SK-N-SH treated with all-trans-retinoic acid at 6 μM for 48 hours (cell line): ENCODE measurements at regions not wholly inside any gene's neighbourhood (a gene's known extent, or its start where the extent isn't known, plus 50 kb on each side); places are given as distances from the start of the nearest gene placed in this dataset.

Experiments used
- ATAC-seq: fragments of 200-7000 bp; cut with Tn5 transposase; 3 replicates; pipeline ENCODE4 v1.9.1; 2020; ENCODE audit warnings: mild to moderate bottlenecking, moderate library complexity
- ARNTL ChIP-seq: fragments of 450-650 bp; formaldehyde crosslinking; IDR thresholded peaks from 2 replicates; pipeline ENCODE4 v1.5.0; 2020; ENCODE audit warnings: low read depth, mild to moderate bottlenecking, moderate library complexity, borderline replicate concordance
- CSDC2 ChIP-seq: fragments of 250-450 bp; sonication (Bioruptor Pico); IDR thresholded peaks from 2 replicates; pipeline ENCODE4 v1.5.0; 2020; ENCODE audit warnings: mild to moderate bottlenecking, moderate library complexity
- CSRNP3 ChIP-seq: fragments of 250-450 bp; sonication (Bioruptor Pico); IDR thresholded peaks from 2 replicates; pipeline ENCODE4 v1.5.1; 2021; ENCODE audit warnings: mild to moderate bottlenecking, moderate library complexity
- GLIS3 ChIP-seq: fragments of 250-450 bp; sonication (Bioruptor Pico); IDR thresholded peaks from 2 replicates; pipeline ENCODE4 v1.5.0; 2020; ENCODE audit warnings: mild to moderate bottlenecking, moderate library complexity
- ISL1 ChIP-seq: fragments of 250-450 bp; sonication (Bioruptor Pico); IDR thresholded peaks from 2 replicates; pipeline ENCODE4 v2.1.2; 2022; ENCODE audit warnings: mild to moderate bottlenecking, moderate library complexity
- OSR1 ChIP-seq: fragments of 250-450 bp; sonication (Bioruptor Pico); IDR thresholded peaks from 2 replicates; pipeline ENCODE4 v1.8.0; 2022; ENCODE audit warnings: moderate library complexity, mild to moderate bottlenecking, inconsistent platforms
- PATZ1 ChIP-seq: fragments of 250-450 bp; sonication (Bioruptor Pico); IDR thresholded peaks from 2 replicates; pipeline ENCODE4 v1.8.0; 2020; ENCODE audit warnings: mild to moderate bottlenecking, moderate library complexity, borderline replicate concordance
- POU6F1 ChIP-seq: fragments of 250-450 bp; sonication (Bioruptor Pico); IDR thresholded peaks from 2 replicates; pipeline ENCODE4 v1.8.0; 2021; ENCODE audit warnings: low read depth, mild to moderate bottlenecking, moderate library complexity, borderline replicate concordance
- RARB ChIP-seq: fragments of 250-450 bp; sonication (Bioruptor Pico); IDR thresholded peaks from 2 replicates; pipeline ENCODE4 v1.8.0; 2021; ENCODE audit warnings: mild to moderate bottlenecking, moderate library complexity
- SNAI2 ChIP-seq: fragments of 250-450 bp; sonication (Bioruptor Pico); IDR thresholded peaks from 2 replicates; pipeline ENCODE4 v1.5.0; 2020; ENCODE audit warnings: mild to moderate bottlenecking, moderate library complexity
- TCF4 ChIP-seq: fragments of 250-450 bp; sonication (Bioruptor Pico); IDR thresholded peaks from 2 replicates; pipeline ENCODE4 v1.8.0; 2021; ENCODE audit warnings: mild to moderate bottlenecking, moderate library complexity, borderline replicate concordance
- TOX ChIP-seq: fragments of 250-450 bp; sonication (Bioruptor Pico); IDR thresholded peaks from 2 replicates; pipeline ENCODE4 v1.8.0; 2021; ENCODE audit warnings: mild to moderate bottlenecking, moderate library complexity, borderline replicate concordance
- ZC3H10 ChIP-seq: fragments of 250-450 bp; sonication (Bioruptor Pico); IDR thresholded peaks from 2 replicates; pipeline ENCODE4 v1.5.1; 2021; ENCODE audit warnings: mild to moderate bottlenecking, moderate library complexity
- ZFP3 ChIP-seq: fragments of 250-450 bp; sonication (Bioruptor Pico); IDR thresholded peaks from 2 replicates; pipeline ENCODE4 v1.5.0; 2020; ENCODE audit warnings: mild to moderate bottlenecking, moderate library complexity
- ZFP30 ChIP-seq: fragments of 450-650 bp; formaldehyde crosslinking; IDR thresholded peaks from 2 replicates; pipeline ENCODE4 v1.5.0; 2022; ENCODE audit warnings: mild to moderate bottlenecking, moderate library complexity
- ZNF565 ChIP-seq: fragments of 450-650 bp; formaldehyde crosslinking; conservative IDR thresholded peaks from 2 replicates; pipeline ENCODE4 v1.5.0; 2020; ENCODE audit warnings: low read depth, mild to moderate bottlenecking, moderate library complexity
- ZNF70 ChIP-seq: fragments of 450-650 bp; formaldehyde crosslinking; IDR thresholded peaks from 2 replicates; pipeline ENCODE4 v1.5.0; 2020; ENCODE audit warnings: mild to moderate bottlenecking, moderate library complexity
- ZNF8 ChIP-seq: fragments of 450-650 bp; formaldehyde crosslinking; IDR thresholded peaks from 2 replicates; pipeline ENCODE4 v1.5.0; 2020; ENCODE audit warnings: mild to moderate bottlenecking, moderate library complexity
- TF ChIP-seq, protein P1 (sequence below): fragments of 250-450 bp; sonication (Bioruptor Pico); IDR thresholded peaks from 2 replicates; pipeline ENCODE4 v1.5.1; 2020; ENCODE audit warnings: low read depth, mild to moderate bottlenecking, moderate library complexity
- TF ChIP-seq, protein P2 (sequence below): fragments of 250-450 bp; sonication (Bioruptor Pico); IDR thresholded peaks from 2 replicates; pipeline ENCODE4 v1.5.0; 2020; ENCODE audit warnings: mild to moderate bottlenecking, moderate library complexity

GRCh38 chr4:12200226-12200625 is 771.5 kb upstream of the HS3ST1 start:
- TF ChIP-seq ZNF565 (CRISPR knock-in tag): no peak
- no peak for ATAC-seq

- no peak for ATAC-seq
- TF ChIP-seq ZNF565 (CRISPR knock-in tag) (no peak), ZC3H10 (CRISPR knock-in tag) (no peak), CSDC2 (no peak), RARB (no peak), ZNF70 (CRISPR knock-in tag) (no peak), POU6F1 (CRISPR knock-in tag) (no peak), ISL1 (CRISPR knock-in tag) (no peak), CSRNP3 (no peak), ZFP30 (CRISPR knock-in tag) (no peak), TCF4 (CRISPR knock-in tag) (no peak)
- TF ChIP-seq, protein P1, sequence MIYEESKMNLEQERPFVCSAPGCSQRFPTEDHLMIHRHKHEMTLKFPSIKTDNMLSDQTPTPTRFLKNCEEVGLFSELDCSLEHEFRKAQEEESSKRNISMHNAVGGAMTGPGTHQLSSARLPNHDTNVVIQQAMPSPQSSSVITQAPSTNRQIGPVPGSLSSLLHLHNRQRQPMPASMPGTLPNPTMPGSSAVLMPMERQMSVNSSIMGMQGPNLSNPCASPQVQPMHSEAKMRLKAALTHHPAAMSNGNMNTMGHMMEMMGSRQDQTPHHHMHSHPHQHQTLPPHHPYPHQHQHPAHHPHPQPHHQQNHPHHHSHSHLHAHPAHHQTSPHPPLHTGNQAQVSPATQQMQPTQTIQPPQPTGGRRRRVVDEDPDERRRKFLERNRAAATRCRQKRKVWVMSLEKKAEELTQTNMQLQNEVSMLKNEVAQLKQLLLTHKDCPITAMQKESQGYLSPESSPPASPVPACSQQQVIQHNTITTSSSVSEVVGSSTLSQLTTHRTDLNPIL: no peak
Observed at GRCh38 chr4:12186526-12186925, 757.8 kb upstream of the HS3ST1 start.

GRCh38 chr4:12178614-12179610 is 750.2 kb upstream of the HS3ST1 start:
- TF ChIP-seq ZFP3 (CRISPR knock-in tag) (no peak), ARNTL (CRISPR knock-in tag) (no peak), OSR1 (CRISPR knock-in tag) (no peak)
- no peak for ATAC-seq

GRCh38 chr4:12177416-12177815 is 748.7 kb upstream of the HS3ST1 start:
- ATAC-seq: no peak
- TF ChIP-seq ZNF70 (CRISPR knock-in tag): no peak

GRCh38 chr4:12173496-12173895 is 744.8 kb upstream of the HS3ST1 start:
- no peak for ATAC-seq
- TF ChIP-seq, protein P2, sequence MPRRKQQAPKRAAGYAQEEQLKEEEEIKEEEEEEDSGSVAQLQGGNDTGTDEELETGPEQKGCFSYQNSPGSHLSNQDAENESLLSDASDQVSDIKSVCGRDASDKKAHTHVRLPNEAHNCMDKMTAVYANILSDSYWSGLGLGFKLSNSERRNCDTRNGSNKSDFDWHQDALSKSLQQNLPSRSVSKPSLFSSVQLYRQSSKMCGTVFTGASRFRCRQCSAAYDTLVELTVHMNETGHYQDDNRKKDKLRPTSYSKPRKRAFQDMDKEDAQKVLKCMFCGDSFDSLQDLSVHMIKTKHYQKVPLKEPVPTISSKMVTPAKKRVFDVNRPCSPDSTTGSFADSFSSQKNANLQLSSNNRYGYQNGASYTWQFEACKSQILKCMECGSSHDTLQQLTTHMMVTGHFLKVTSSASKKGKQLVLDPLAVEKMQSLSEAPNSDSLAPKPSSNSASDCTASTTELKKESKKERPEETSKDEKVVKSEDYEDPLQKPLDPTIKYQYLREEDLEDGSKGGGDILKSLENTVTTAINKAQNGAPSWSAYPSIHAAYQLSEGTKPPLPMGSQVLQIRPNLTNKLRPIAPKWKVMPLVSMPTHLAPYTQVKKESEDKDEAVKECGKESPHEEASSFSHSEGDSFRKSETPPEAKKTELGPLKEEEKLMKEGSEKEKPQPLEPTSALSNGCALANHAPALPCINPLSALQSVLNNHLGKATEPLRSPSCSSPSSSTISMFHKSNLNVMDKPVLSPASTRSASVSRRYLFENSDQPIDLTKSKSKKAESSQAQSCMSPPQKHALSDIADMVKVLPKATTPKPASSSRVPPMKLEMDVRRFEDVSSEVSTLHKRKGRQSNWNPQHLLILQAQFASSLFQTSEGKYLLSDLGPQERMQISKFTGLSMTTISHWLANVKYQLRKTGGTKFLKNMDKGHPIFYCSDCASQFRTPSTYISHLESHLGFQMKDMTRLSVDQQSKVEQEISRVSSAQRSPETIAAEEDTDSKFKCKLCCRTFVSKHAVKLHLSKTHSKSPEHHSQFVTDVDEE (CRISPR knock-in tag): no peak
- TF ChIP-seq SNAI2 (CRISPR knock-in tag) (no peak), ZNF8 (CRISPR knock-in tag) (no peak), ISL1 (CRISPR knock-in tag) (no peak), CSRNP3 (no peak), PATZ1 (CRISPR knock-in tag) (no peak), GLIS3 (CRISPR knock-in tag) (no peak), ZNF565 (CRISPR knock-in tag) (no peak), TOX (CRISPR knock-in tag) (no peak)
- TF ChIP-seq, protein P1: no peak
